ENCODE measurements at regions not wholly inside any gene's neighbourhood (a gene's known extent, or its start where the extent isn't known, plus 50 kb on each side); places are given as distances from the start of the nearest gene placed in this dataset.

DNA sequence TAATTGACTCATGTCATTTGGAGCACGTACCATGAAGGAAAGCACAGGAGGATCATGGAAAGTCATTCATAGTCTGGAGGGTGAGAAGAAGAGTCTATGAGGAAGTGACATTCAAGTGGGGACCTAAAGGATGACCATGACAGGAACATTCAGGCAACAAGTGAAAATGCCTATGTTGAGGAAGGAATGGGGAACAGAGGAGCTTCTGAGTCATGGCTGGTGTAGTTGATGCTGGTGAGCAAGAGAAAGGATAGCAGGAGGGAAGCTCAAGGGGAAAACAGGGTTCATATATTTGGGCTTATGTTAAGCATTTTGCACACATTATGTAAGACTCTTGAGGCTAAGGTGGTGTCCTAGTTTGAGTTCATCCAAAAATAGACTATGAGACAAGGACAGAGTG lies 318.6 kb downstream of the HNRNPD start:
- no peak for TF ChIP-seq POLR2AphosphoS5 (IDR thresholded peaks at IDR 0.05; ENCODE audit: low read depth, low read length)
- no peak for TF ChIP-seq POLR2A (IDR thresholded peaks at IDR 0.05; ENCODE audit: low read depth, low read length)
- no peak for TF ChIP-seq TAF1 (IDR thresholded peaks at IDR 0.05; ENCODE audit: borderline replicate concordance, low read depth, low read length)
- DNase-seq (ENCODE audit: insufficient read length) (no peak), FAIRE-seq (no peak)

DNA sequence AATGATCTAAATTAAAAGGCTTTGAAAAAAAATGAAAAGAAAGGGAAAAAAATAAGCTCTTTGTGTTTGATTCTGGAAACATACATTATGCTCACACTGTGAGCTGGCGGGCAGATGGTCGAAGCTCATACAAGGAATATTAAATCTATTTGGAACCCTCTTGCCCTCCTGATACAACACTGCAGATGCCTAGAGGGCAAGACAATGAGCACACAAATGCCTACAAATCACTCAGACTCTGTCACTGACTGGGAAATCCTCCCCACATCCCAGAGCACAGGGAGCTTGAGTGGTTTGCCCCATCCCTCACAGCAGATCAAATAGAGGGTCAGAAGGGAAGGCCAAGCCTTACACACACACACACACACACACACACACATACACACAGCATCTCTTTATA lies 320.4 kb downstream of the HNRNPD start:
- no peak for DNase-seq (ENCODE audit: insufficient read length)
- TF ChIP-seq POLR2A (IDR thresholded peaks at IDR 0.05; ENCODE audit: low read depth, low read length): no peak
- no peak for TF ChIP-seq TAF1 (IDR thresholded peaks at IDR 0.05; ENCODE audit: borderline replicate concordance, low read depth, low read length)
- no peak for TF ChIP-seq POLR2AphosphoS5 (IDR thresholded peaks at IDR 0.05; ENCODE audit: low read depth, low read length)
- no peak for FAIRE-seq

DNA sequence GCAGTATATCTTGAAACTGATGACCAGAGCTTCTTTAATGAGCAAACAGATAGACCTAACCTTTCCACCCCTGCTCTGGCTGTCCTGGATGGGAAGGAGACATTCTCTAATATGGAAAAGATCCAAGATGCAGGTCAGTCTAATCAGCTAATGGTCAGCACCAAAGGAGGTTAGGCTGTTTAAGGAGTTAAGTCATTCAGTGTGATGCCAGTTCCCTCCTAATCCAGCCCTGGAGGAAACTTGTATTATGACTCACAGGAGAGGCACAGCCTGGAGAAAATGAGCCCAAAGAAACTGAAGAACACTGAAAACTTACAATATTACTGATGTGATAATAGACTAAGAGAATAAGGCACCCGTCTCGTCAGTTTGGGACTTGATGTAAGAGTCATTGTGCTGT lies 323.0 kb downstream of the HNRNPD start:
- no peak for TF ChIP-seq POLR2AphosphoS5 (IDR thresholded peaks at IDR 0.05; ENCODE audit: low read depth, low read length)
- TF ChIP-seq POLR2A (IDR thresholded peaks at IDR 0.05; ENCODE audit: low read depth, low read length): no peak
- TF ChIP-seq TAF1 (IDR thresholded peaks at IDR 0.05; ENCODE audit: borderline replicate concordance, low read depth, low read length): no peak
- FAIRE-seq (no peak), DNase-seq (ENCODE audit: insufficient read length) (no peak)

DNA sequence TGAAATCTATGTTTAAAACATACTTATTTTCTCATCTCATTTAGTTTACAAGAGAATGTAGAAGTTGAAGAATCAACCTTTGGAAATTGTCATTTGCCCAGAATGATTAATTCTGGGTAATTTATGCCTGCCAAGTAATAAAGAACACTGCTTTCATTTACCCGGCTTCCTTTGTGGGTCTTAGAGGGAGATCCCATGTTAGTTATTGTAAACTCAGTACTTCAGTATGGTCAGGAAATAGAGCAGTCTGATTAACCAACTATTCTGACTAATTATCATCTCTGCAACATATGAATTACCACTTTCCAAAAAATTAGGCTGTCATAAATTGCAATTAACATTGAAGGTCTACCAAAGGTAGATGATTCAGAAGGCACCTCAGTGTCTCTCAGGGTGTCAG lies 324.5 kb downstream of the HNRNPD start:
- FAIRE-seq: no peak
- no peak for DNase-seq (ENCODE audit: insufficient read length)

DNA sequence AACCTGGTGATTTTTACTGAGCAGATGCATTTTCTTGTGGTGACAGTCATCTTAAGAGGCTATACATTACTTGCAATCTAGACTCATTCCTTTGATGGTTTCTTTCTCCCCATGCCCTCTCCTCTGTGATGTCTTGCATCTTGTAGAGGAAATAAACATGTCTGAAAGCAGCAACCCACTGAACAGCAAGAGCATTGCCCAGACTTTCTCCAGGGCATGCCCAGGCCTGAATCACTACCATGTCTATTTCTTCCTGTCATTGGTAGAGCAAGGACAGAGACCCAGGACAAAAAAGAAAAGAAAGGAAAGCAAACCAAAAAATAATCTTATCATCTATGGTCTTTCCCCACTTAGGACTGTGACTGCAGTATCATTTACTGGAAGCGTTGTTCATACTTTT lies 326.1 kb downstream of the HNRNPD start:
- TF ChIP-seq POLR2A (IDR thresholded peaks at IDR 0.05; ENCODE audit: low read depth, low read length): no peak
- no peak for TF ChIP-seq POLR2AphosphoS5 (IDR thresholded peaks at IDR 0.05; ENCODE audit: low read depth, low read length)
- TF ChIP-seq TAF1 (IDR thresholded peaks at IDR 0.05; ENCODE audit: borderline replicate concordance, low read depth, low read length): no peak
- no peak for DNase-seq (ENCODE audit: insufficient read length)
- FAIRE-seq: no peak

More for the DNA sequence above, 324.5 kb downstream of the HNRNPD start:
- no peak for TF ChIP-seq POLR2AphosphoS5 (IDR thresholded peaks at IDR 0.05; ENCODE audit: low read depth, low read length)
- no peak for TF ChIP-seq POLR2A (IDR thresholded peaks at IDR 0.05; ENCODE audit: low read depth, low read length)
- no peak for TF ChIP-seq TAF1 (IDR thresholded peaks at IDR 0.05; ENCODE audit: borderline replicate concordance, low read depth, low read length)

DNA sequence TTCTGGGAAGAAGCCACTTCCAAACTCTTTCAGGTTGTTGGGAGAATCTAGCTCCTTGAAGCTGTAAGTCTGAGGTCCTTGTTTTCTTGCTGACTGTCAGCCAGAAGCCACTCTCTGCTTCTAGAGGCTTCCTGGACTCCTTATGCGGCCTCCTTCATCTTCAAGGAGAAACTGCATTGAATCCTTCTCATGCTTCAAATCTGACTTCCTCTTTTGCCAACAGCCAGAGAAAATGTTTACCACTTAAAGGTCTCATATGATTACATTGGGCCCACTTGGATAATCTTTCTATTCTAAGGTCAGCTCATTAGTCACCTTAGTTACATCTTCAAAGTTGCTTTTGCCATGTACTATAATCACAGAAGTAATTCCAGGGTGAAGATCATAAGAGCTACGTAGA lies 327.0 kb downstream of the HNRNPD start:
- no peak for FAIRE-seq
- no peak for DNase-seq (ENCODE audit: insufficient read length)
- no peak for TF ChIP-seq POLR2AphosphoS5 (IDR thresholded peaks at IDR 0.05; ENCODE audit: low read depth, low read length)
- TF ChIP-seq TAF1 (IDR thresholded peaks at IDR 0.05; ENCODE audit: borderline replicate concordance, low read depth, low read length): no peak
- TF ChIP-seq POLR2A (IDR thresholded peaks at IDR 0.05; ENCODE audit: low read depth, low read length): no peak

DNA sequence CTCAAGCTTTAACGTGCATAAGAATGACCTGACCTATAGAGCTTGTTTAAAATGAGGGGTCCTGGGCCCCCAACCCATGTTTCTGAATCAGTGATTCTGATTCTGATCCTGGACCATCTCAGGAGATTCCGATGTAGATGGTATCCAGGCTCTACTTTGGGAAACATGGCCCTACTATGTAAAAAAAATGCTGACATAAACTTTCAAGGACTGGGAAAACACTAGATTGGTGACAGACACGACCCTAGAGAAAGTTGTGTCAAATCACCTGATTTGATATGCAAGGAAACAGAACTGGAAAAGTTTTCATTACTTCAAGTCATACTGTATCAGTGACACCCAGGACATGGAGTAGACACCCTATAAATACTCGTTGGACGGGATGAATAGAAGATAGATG lies 328.5 kb downstream of the HNRNPD start:
- FAIRE-seq: no peak
- DNase-seq (ENCODE audit: insufficient read length): no peak
- no peak for TF ChIP-seq POLR2A (IDR thresholded peaks at IDR 0.05; ENCODE audit: low read depth, low read length)
- TF ChIP-seq POLR2AphosphoS5 (IDR thresholded peaks at IDR 0.05; ENCODE audit: low read depth, low read length): no peak
- TF ChIP-seq TAF1 (IDR thresholded peaks at IDR 0.05; ENCODE audit: borderline replicate concordance, low read depth, low read length): no peak

DNA sequence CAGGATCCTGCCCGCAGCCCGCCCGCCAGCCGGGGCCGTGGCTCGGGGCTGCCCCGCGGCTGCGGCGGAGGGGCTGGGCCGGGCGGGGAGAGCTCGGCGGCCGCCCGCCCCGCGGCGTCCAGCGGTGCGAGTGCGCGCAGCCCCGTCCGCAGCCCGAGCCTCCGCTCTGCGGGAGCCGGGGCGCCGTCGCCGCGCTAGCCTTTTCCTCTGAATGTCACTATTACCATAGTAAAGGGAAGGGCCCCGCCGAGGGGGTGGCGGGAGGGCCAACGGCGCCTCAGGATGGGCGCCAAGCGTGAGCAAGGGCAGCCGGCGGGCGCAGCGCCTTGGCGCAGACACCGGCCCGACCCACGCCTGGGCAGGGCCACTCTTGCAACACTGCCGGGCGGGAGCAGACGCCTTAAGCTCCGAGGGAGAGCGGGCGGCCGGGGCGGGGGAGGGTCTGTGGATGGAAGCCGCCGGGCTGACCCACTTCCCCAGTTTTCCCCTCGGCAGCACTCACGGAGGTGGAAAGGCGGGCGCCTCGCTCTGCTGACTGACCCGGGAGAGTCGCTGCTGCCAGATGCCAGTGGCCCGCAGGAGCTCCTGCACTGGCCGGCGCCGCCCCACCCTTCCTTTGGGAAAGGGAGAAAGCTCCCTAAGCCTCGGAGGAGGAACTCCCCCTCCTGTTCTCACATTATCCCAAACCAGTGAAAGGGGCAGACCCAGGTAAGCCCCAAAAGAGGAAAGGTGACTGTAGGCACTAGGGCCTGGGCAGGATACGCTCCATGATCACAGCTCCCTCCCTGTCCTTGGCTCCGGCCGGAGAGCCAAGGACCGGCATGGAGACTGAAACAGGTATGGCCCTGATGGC lies 329.4 kb downstream of the HNRNPD start:
- FAIRE-seq (no peak), DNase-seq (ENCODE audit: insufficient read length) (no peak)
- no peak for TF ChIP-seq TAF1 (IDR thresholded peaks at IDR 0.05; ENCODE audit: borderline replicate concordance, low read depth, low read length)
- no peak for TF ChIP-seq POLR2AphosphoS5 (IDR thresholded peaks at IDR 0.05; ENCODE audit: low read depth, low read length)
- no peak for TF ChIP-seq POLR2A (IDR thresholded peaks at IDR 0.05; ENCODE audit: low read depth, low read length)

DNA sequence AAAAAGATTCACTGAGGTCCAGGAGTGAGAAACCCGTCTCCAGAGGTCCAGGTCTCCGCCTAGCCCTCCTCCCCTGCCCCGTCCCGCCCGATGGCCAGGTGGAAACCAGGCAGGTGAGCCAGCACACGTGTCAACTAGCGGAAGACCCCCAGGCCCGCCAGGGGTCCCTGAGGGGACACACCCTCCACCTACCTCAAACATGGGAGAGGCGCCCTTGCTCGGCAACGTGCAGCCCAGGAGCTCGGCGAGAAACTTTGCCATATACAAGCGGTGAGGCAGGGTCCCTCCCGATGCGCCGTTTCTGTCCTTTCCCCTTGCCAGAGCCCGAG lies 330.0 kb downstream of the HNRNPD start:
- no peak for DNase-seq (ENCODE audit: insufficient read length)
- TF ChIP-seq POLR2AphosphoS5 (IDR thresholded peaks at IDR 0.05; ENCODE audit: low read depth, low read length) (no peak), POLR2A (IDR thresholded peaks at IDR 0.05; ENCODE audit: low read depth, low read length) (no peak), TAF1 (IDR thresholded peaks at IDR 0.05; ENCODE audit: borderline replicate concordance, low read depth, low read length) (no peak)
- no peak for FAIRE-seq

DNA sequence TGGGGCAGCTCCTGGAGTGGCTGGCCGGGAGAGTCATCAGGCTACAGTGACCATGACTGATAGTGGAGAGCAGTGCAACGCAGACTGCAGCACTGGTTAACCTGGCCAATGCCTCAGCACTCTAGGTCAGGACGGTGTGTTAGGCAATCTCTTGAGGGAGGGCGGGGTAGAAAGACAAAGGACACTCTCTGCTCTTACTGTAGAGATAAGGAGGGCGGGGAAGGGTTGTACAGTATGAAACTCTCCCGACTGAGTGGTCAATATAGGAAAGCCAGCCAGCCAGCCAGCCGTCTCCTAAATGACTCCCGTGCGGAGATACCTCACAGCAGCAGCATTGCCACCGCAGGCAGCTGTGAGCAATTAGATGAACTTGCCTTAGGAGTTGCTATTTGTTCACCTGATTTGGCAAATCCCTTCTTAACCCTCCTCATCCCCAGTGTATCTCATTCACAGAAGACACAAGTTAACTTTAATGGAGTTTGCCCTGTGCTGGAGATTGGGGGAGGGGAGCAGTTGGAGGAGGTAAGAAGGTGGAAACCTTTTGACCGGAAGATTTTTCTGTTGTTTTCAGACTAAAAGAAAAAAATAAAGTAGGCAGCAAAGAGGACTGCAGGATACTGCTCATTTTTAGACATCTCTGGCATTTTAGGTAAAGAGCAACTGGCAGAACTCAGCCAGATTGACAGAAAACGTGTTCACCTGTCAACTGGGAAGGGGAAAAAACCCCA lies 330.5 kb downstream of the HNRNPD start:
- TF ChIP-seq POLR2A (IDR thresholded peaks at IDR 0.05; ENCODE audit: low read depth, low read length) (no peak), TAF1 (IDR thresholded peaks at IDR 0.05; ENCODE audit: borderline replicate concordance, low read depth, low read length) (no peak), POLR2AphosphoS5 (IDR thresholded peaks at IDR 0.05; ENCODE audit: low read depth, low read length) (no peak)
- DNase-seq (ENCODE audit: insufficient read length): no peak
- no peak for FAIRE-seq

DNA sequence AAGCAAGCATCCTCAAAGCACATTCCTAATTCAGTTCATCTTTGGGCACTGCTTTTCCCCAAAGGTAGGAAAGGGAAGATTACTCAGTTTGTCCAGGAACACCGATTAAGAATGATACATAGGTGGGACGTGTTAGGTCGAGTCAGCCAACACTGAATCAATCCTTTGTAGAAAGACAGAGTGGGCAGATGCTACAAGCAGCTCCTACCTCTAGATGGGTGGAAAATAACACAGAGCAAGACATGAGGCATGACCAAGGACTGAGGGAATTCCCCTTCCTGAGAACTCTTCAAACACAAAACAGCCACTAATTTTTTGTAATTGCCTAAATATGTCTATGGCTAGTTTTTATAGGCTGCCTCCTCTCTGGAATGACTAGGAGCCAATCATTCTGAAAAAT lies 331.7 kb downstream of the HNRNPD start:
- TF ChIP-seq TAF1 (IDR thresholded peaks at IDR 0.05; ENCODE audit: borderline replicate concordance, low read depth, low read length) (no peak), POLR2AphosphoS5 (IDR thresholded peaks at IDR 0.05; ENCODE audit: low read depth, low read length) (no peak), POLR2A (IDR thresholded peaks at IDR 0.05; ENCODE audit: low read depth, low read length) (no peak)
- FAIRE-seq (no peak), DNase-seq (ENCODE audit: insufficient read length) (no peak)

DNA sequence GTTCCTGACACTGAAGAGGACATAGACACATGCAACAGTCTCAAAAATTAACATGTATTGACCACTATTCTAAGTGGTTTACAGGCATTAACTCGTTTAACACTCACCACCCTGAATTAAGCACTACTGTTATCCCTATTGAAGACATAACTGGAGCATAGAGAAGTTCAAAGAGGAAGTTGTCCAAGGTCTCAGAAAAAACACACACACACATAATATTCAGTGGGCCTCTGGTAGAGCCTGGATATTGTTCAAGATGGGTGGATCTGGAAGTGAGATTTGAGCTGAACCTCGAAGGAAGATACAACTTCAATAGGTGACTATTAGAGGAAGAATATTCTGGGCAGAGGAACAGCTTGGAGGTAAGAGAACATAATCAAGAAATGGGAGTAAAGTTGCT lies 334.9 kb downstream of the HNRNPD start:
- DNase-seq (ENCODE audit: insufficient read length) (no peak), FAIRE-seq (no peak)
- TF ChIP-seq TAF1 (IDR thresholded peaks at IDR 0.05; ENCODE audit: borderline replicate concordance, low read depth, low read length) (no peak), POLR2AphosphoS5 (IDR thresholded peaks at IDR 0.05; ENCODE audit: low read depth, low read length) (no peak), POLR2A (IDR thresholded peaks at IDR 0.05; ENCODE audit: low read depth, low read length) (no peak)
